Activated CD4-positive, alpha-beta T cell treated with anti-CD3 and anti-CD28 coated beads for 36 hours (primary cell): ENCODE measurements at regions not wholly inside any gene's neighbourhood (a gene's known extent, or its start where the extent isn't known, plus 50 kb on each side); places are given as distances from the start of the nearest gene placed in this dataset.

Experiments
- ATAC-seq: fragments of 200-7000 bp; cut with Tn5 transposase; one replicate; pipeline ENCODE4 v1.10.0; 2021; ENCODE audit warnings: mild to moderate bottlenecking, moderate library complexity
- CTCF ChIA-PET: fragments of 350-600 bp; sonication (Branson Sonifier 250); formaldehyde crosslinking; loops from one replicate; lab custom pipeline; 2021; ENCODE audit warnings: antibody characterized with exemption; lab: Charles Lee
- POLR2A ChIA-PET: fragments of 350-600 bp; sonication (Branson Sonifier 250); formaldehyde crosslinking; loops from one replicate; lab custom pipeline; 2021; ENCODE audit warnings: antibody characterized with exemption, inconsistent platforms; lab: Charles Lee
- DNase-seq: peaks from one replicate; pipeline ENCODE4 v3.0.0-alpha.2; 2020
- H3K27ac Mint-ChIP-seq: one replicate; pipeline ENCODE4 v1.8.0; 2021; ENCODE audit warnings: mixed read lengths
- H3K27me3 Mint-ChIP-seq: one replicate; pipeline ENCODE4 v1.8.0; 2021; ENCODE audit warnings: mixed read lengths
- H3K36me3 Mint-ChIP-seq: one replicate; pipeline ENCODE4 v1.8.0; 2021; ENCODE audit warnings: low read depth, mixed read lengths
- H3K4me1 Mint-ChIP-seq: one replicate; pipeline ENCODE4 v1.8.0; 2021; ENCODE audit warnings: mixed read lengths
- H3K4me3 Mint-ChIP-seq: one replicate; pipeline ENCODE4 v1.8.0; 2021; ENCODE audit warnings: mild to moderate bottlenecking, moderate library complexity, mixed read lengths
- H3K9me3 Mint-ChIP-seq: one replicate; pipeline ENCODE4 v1.8.0; 2021; ENCODE audit warnings: low read depth, mixed read lengths
- intact Hi-C, 2 experiments: fragments of 100-400 bp; cut with DNase I in 1 of 2; cut with micrococcal nuclease in 1 of 2; formaldehyde crosslinking; loops; one replicate each; pipeline versions ENCODE4 v1.14.2 to v1.15.1; 2022 to 2024; cut with DNase I, micrococcal nuclease

GRCh38 chr15:31212326-31213080, 111.0 kb upstream of the TRPM1 start:
- ATAC-seq, result no peak
- no peak for DNase-seq
- POLR2A ChIA-PET, result no interaction called here
- H3K36me3 Mint-ChIP-seq, result no peaks in the 10 kb centered on the region
- H3K27ac Mint-ChIP-seq, result no peak overlapping the region
- peaks cover 27% of the 10 kb centered on the region for H3K4me1 Mint-ChIP-seq
- CTCF ChIA-PET, result interaction anchor here (0.6 to 3.5 kb wide), 5 partner anchors 51 to 294 kb away, joined by 3 to 41 read pairs (median 3); no protein-coding TSS in a partner anchor
- H3K27me3 Mint-ChIP-seq, result no peaks in the 10 kb centered on the region
- no peak overlapping the region for H3K4me3 Mint-ChIP-seq
- intact Hi-C loops, result no loop called here
- no peaks in the 10 kb centered on the region for H3K9me3 Mint-ChIP-seq

- Mint-ChIP-seq H3K9me3 (no peaks in the 10 kb centered on the region), H3K4me3 (peak overlapping the region; percentile 72), H3K4me1 (peaks cover 20% of the 10 kb centered on the region), H3K36me3 (no peaks in the 10 kb centered on the region), H3K27me3 (no peaks in the 10 kb centered on the region), H3K27ac (no peak overlapping the region)
- ChIA-PET POLR2A (interaction anchor here (0.9 to 1.5 kb wide), 2 partner anchors 111 to 149 kb away, joined by 3 to 4 read pairs; no protein-coding TSS in a partner anchor), CTCF (interaction anchor here (0.7 to 3.5 kb wide), 18 partner anchors 9 to 293 kb away, joined by 3 to 41 read pairs (median 4); no protein-coding TSS in a partner anchor)
- no peak for ATAC-seq
- intact Hi-C loops, result loop anchor here (2.0 kb wide), 2 partner anchors 132 to 274 kb away; no protein-coding TSS in a partner anchor
- peak; percentile 47 for DNase-seq
These were observed 112.3 kb upstream of the KLF13 start for GRCh38 chr15:31214158-31214863.

- POLR2A ChIA-PET, result interaction anchor here (0.6 to 1.5 kb wide), 3 partner anchors 110 to 239 kb away, joined by 3 to 4 read pairs (median 3); no protein-coding TSS in a partner anchor
- CTCF ChIA-PET, result interaction anchor here (0.7 to 3.5 kb wide), 18 partner anchors 10 to 292 kb away, joined by 3 to 41 read pairs (median 4); partner anchors contain the start of gene KLF13
- Mint-ChIP-seq H3K4me3 (peak overlapping the region; percentile 72), H3K36me3 (no peaks in the 10 kb centered on the region), H3K9me3 (no peaks in the 10 kb centered on the region), H3K27ac (peak overlapping the region; percentile 56), H3K27me3 (no peaks in the 10 kb centered on the region), H3K4me1 (peaks cover 17% of the 10 kb centered on the region)
- intact Hi-C loops, result loop anchor here (1.0 to 5.0 kb wide), 7 partner anchors 47 to 274 kb away; partner anchors contain the start of gene KLF13 (in 2 of the 2)
- no peak for DNase-seq
- ATAC-seq, result peak; percentile 27
These were observed 111.7 kb upstream of the KLF13 start for GRCh38 chr15:31214864-31215489.

- ChIA-PET POLR2A (interaction anchor here (0.6 to 1.5 kb wide), 3 partner anchors 110 to 239 kb away, joined by 3 to 4 read pairs (median 3); no protein-coding TSS in a partner anchor), CTCF (interaction anchor here (0.7 to 3.5 kb wide), 13 partner anchors 10 to 275 kb away, joined by 3 to 41 read pairs (median 3); partner anchors contain the start of gene KLF13)
- no peaks in the 10 kb centered on the region for H3K36me3 Mint-ChIP-seq
- intact Hi-C loops, result loop anchor here (1.0 to 5.0 kb wide), 8 partner anchors 47 to 273 kb away; partner anchors contain the start of gene KLF13 (in 2 of the 2)
- ATAC-seq (peak; percentile 89), DNase-seq (peak; percentile 93)
- peak overlapping the region; percentile 72 for H3K4me3 Mint-ChIP-seq
- peak overlapping the region; percentile 56 for H3K27ac Mint-ChIP-seq
- no peaks in the 10 kb centered on the region for H3K9me3 Mint-ChIP-seq
- H3K27me3 Mint-ChIP-seq, result no peaks in the 10 kb centered on the region
- H3K4me1 Mint-ChIP-seq, result peaks cover 17% of the 10 kb centered on the region
These were observed 111.0 kb upstream of the KLF13 start for GRCh38 chr15:31215490-31216214.

GRCh38 chr15:31216215-31216911, 110.3 kb upstream of the KLF13 start:
- Mint-ChIP-seq H3K27me3 (no peaks in the 10 kb centered on the region), H3K4me1 (peaks cover 17% of the 10 kb centered on the region), H3K9me3 (no peaks in the 10 kb centered on the region), H3K4me3 (peak overlapping the region; percentile 72), H3K36me3 (no peaks in the 10 kb centered on the region), H3K27ac (peak overlapping the region; percentile 84)
- CTCF ChIA-PET, result interaction anchor here (1.1 to 1.5 kb wide), 2 partner anchors 47 to 217 kb away, joined by 3 to 4 read pairs; no protein-coding TSS in a partner anchor
- ATAC-seq (peak; percentile 25), DNase-seq (peak; percentile 66)
- intact Hi-C loops, result loop anchor here (1.0 to 5.0 kb wide), 3 partner anchors 46 to 272 kb away; no protein-coding TSS in a partner anchor
- POLR2A ChIA-PET, result no interaction called here

GRCh38 chr15:31217067-31217466, 109.6 kb upstream of the KLF13 start:
- H3K4me1 Mint-ChIP-seq, result peaks cover 16% of the 10 kb centered on the region

GRCh38 chr15:31217566-31218270, 108.9 kb upstream of the KLF13 start:
- H3K4me3 Mint-ChIP-seq, result no peak overlapping the region
- intact Hi-C loops, result loop anchor here in 1 of 2 experiments (5.0 kb wide), 2 partner anchors 45 to 130 kb away; no protein-coding TSS in a partner anchor
- H3K9me3 Mint-ChIP-seq, result no peaks in the 10 kb centered on the region
- no peaks in the 10 kb centered on the region for H3K36me3 Mint-ChIP-seq
- ATAC-seq (no peak), DNase-seq (no peak)
- ChIA-PET CTCF (interaction anchor here (1.1 to 1.5 kb wide), 2 partner anchors 46 to 215 kb away, joined by 3 to 4 read pairs; no protein-coding TSS in a partner anchor), POLR2A (no interaction called here)
- H3K27ac Mint-ChIP-seq, result no peak overlapping the region
- H3K27me3 Mint-ChIP-seq, result no peaks in the 10 kb centered on the region
- peaks cover 21% of the 10 kb centered on the region for H3K4me1 Mint-ChIP-seq

More at GRCh38 chr15:31217067-31217466, 109.6 kb upstream of the KLF13 start:
- Mint-ChIP-seq H3K4me3 (peak overlapping the region; percentile 72), H3K9me3 (no peaks in the 10 kb centered on the region), H3K36me3 (no peaks in the 10 kb centered on the region), H3K27me3 (no peaks in the 10 kb centered on the region), H3K27ac (peak overlapping the region; percentile 43)
- DNase-seq (no peak), ATAC-seq (no peak)
- intact Hi-C loops, result loop anchor here in 1 of 2 experiments (5.0 kb wide), 2 partner anchors 45 to 130 kb away; no protein-coding TSS in a partner anchor
- POLR2A ChIA-PET, result no interaction called here
- CTCF ChIA-PET, result interaction anchor here (1.1 to 1.5 kb wide), 2 partner anchors 46 to 216 kb away, joined by 3 to 4 read pairs; no protein-coding TSS in a partner anchor

GRCh38 chr15:31219221-31219620, 107.4 kb upstream of the KLF13 start:
- no peak for DNase-seq
- Mint-ChIP-seq H3K27ac (no peak overlapping the region), H3K4me3 (no peak overlapping the region), H3K36me3 (no peaks in the 10 kb centered on the region), H3K4me1 (peaks cover 23% of the 10 kb centered on the region), H3K27me3 (no peaks in the 10 kb centered on the region), H3K9me3 (no peaks in the 10 kb centered on the region)
- ChIA-PET CTCF (interaction anchor here (1.1 kb wide), 1 partner anchor 21 kb away, joined by 3 read pairs; no protein-coding TSS in a partner anchor), POLR2A (no interaction called here)
- ATAC-seq, result no peak
- intact Hi-C loops, result loop anchor here in 1 of 2 experiments (5.0 kb wide), 2 partner anchors 43 to 128 kb away; no protein-coding TSS in a partner anchor

GRCh38 chr15:31221936-31222515, 104.6 kb upstream of the KLF13 start:
- peaks cover 12% of the 10 kb centered on the region for H3K4me1 Mint-ChIP-seq
- H3K27me3 Mint-ChIP-seq, result no peaks in the 10 kb centered on the region
- no peaks in the 10 kb centered on the region for H3K9me3 Mint-ChIP-seq
- intact Hi-C loops, result no loop called here
- H3K36me3 Mint-ChIP-seq, result no peaks in the 10 kb centered on the region
- ATAC-seq, result no peak
- ChIA-PET POLR2A (no interaction called here), CTCF (interaction anchor here (1.4 kb wide), 1 partner anchor 267 kb away, joined by 4 read pairs; no protein-coding TSS in a partner anchor)
- no peak overlapping the region for H3K4me3 Mint-ChIP-seq
- H3K27ac Mint-ChIP-seq, result no peak overlapping the region
- DNase-seq, result no peak
